ENCODE measurements at regions not wholly inside any gene's neighbourhood (a gene's known extent, or its start where the extent isn't known, plus 50 kb on each side); places are given as distances from the start of the nearest gene placed in this dataset.
"Not testable (repeated sequence)": the region's sequence is repeated elsewhere in the genome, so short reads cannot be mapped to it uniquely, and the experiment has no call there.

DNA sequence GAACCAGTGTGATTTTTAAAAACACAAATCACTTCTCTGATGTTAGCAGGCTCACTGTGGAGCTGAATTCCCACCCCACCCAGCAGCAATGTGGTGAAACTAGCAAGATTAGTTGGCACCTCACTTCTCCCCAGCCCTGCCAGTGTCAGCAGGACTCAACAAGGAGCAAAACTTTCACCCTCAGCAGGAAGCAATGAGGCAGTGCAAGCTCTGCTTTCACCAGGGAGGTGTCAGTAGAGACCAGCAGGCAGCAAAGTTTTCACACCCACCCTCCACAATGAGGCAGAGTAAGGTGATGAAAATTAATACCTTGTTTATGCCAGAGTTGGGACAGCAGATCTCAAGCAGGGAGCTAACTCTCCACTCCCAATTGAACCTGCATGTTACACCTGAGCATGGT, 565.0 kb downstream of the CETN3 start:
- no peak for TF ChIP-seq JUND (IDR thresholded peaks at IDR 0.05; ENCODE audit: low read depth)
- peak in 1 of 2 experiments; percentile 15 for DNase-seq (ENCODE audit: low read depth in 1 of 2, low spot score in 1 of 2)
- in situ Hi-C loops (cut with HindIII; ENCODE audit: low pct_unique_long_range_greater_than_20kb, low sequenced_read_pairs): no loop called here

DNA sequence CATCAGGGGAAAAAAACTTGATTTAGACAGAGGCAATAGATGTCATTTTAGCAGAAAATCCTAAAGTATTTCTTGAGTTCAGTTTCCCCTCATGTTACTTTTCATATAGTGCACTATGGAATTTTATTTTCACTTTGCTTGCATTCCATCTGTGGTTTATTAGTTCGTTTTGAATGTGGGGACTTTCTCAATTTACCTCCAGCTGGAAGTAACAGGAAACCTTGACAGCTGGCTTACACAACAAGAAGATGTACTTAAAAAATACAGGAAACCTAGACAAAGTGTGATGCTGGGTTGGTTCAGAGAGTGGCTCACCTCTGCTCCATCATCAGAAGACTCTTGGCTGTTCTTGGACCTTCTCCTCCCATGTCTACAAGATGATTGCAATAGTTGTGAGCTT, 567.0 kb downstream of the CETN3 start:
- no peak for TF ChIP-seq JUND (IDR thresholded peaks at IDR 0.05; ENCODE audit: low read depth)

DNA sequence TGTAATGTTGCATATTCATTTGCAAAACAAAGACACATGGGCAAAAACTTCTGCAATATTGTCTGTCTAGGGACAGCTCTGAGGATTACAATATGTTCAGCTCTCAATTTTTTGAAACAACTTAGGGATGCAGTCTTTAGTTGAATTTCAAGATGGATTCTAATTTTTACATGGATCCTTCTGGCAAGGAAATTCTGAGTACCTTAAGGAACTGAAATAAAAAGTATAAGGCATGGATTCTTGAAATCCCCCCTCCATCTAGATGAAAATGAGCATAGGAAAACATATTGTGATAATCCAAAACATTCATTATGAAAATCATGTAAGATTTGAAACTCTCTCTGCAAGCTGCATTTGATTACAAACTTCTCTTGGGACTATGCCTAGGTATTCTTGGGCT, 568.6 kb downstream of the CETN3 start:
- TF ChIP-seq JUND (IDR thresholded peaks at IDR 0.05; ENCODE audit: low read depth): no peak
- in situ Hi-C loops (cut with HindIII; ENCODE audit: low pct_unique_long_range_greater_than_20kb, low sequenced_read_pairs): no loop called here
- DNase-seq (ENCODE audit: low read depth in 1 of 2, low spot score in 1 of 2): no peak

More for the DNA sequence above, 567.0 kb downstream of the CETN3 start:
- no peak for DNase-seq (ENCODE audit: low read depth in 1 of 2, low spot score in 1 of 2)
- in situ Hi-C loops (cut with HindIII; ENCODE audit: low pct_unique_long_range_greater_than_20kb, low sequenced_read_pairs): no loop called here

DNA sequence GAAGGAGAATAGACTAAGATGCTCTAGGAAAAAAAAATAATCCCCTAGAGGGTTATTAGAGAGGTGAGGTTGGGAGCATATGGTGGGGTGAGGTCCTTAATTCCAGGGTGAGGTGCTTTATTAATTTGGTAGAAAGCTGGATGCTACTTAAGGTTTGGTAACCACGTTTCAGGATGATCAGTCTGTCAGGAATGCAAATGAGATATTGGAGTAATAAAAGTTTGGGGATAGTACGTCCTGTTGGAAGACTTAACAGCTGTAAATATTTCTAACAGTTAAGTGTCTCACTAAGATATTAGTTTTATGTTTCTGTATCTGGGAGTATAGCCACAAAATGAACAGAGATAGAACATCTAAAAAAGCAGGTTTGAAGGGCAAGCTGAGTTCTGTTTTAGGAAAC, 578.9 kb downstream of the CETN3 start:
- in situ Hi-C loops (cut with HindIII; ENCODE audit: low pct_unique_long_range_greater_than_20kb, low sequenced_read_pairs): no loop called here
- DNase-seq (ENCODE audit: low read depth in 1 of 2, low spot score in 1 of 2): no peak

DNA sequence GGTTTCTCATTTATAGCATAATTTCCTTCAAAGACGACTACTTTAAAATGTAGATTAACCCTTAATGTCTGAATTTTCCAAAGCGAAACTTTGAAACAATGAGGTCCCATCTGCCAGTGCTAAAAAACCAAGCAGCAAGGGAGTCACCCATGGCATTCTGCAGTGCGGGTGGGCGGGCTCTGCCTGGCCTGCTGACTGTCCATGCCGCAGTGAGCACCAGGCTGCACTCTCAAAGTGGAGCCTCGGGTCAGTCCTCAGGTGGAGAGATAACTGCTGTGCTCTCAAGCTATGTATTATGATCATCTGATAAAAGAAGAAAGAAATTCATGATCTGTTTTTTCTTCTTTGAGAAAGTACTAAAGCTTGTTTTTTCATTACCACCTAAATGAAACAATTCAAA, 581.6 kb downstream of the CETN3 start:
- in situ Hi-C loops (cut with HindIII; ENCODE audit: low pct_unique_long_range_greater_than_20kb, low sequenced_read_pairs): no loop called here
- no peak for TF ChIP-seq JUND (IDR thresholded peaks at IDR 0.05; ENCODE audit: low read depth)
- no peak for DNase-seq (ENCODE audit: low read depth in 1 of 2, low spot score in 1 of 2)

More for the DNA sequence above, 578.9 kb downstream of the CETN3 start:
- TF ChIP-seq JUND (IDR thresholded peaks at IDR 0.05; ENCODE audit: low read depth): no peak

DNA sequence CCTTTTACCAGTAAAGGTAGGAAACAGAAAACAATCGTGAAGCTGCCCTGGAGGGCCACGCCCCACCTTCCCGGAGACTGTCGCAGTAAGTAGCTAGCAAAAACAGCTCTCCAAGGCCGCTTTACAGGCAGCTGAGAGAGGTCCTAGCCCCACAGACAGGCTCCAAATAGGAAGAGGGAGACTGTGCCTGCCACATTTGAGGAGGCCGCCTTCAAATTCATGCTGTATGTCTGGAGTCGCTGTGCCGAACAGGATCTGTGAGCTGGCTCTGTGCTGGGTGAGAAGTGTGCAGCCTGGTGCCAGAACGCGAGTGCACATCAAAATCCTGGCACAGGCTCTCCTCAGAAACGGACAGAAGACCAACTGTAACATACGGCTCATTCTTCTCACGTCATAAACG, 582.2 kb downstream of the CETN3 start:
- in situ Hi-C loops (cut with HindIII; ENCODE audit: low pct_unique_long_range_greater_than_20kb, low sequenced_read_pairs): no loop called here
- no peak for TF ChIP-seq JUND (IDR thresholded peaks at IDR 0.05; ENCODE audit: low read depth)

DNA sequence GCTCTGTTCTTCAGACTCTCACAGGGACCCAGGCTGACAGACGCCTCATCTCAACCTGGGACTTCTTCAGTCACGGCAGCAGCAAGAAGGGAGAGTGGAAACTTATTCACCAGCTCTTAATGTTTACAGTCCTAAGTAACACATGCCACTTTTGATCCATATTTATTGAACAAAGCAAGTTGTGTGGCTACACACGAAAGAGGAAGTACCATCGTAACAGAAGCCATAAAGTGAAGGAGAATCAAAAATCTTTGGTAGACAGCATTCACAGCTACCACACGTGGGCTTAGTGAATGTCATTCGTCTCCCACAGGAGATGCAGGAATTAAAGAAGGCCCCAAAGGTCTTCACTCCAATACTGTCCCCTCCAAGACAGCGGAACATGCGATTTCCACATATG, 582.6 kb downstream of the CETN3 start:
- in situ Hi-C loops (cut with HindIII; ENCODE audit: low pct_unique_long_range_greater_than_20kb, low sequenced_read_pairs): no loop called here
- no peak for TF ChIP-seq JUND (IDR thresholded peaks at IDR 0.05; ENCODE audit: low read depth)
- DNase-seq (ENCODE audit: low read depth in 1 of 2, low spot score in 1 of 2): no peak

More for the DNA sequence above, 582.2 kb downstream of the CETN3 start:
- DNase-seq (ENCODE audit: low read depth in 1 of 2, low spot score in 1 of 2): peak in 1 of 2 experiments; percentile 11

DNA sequence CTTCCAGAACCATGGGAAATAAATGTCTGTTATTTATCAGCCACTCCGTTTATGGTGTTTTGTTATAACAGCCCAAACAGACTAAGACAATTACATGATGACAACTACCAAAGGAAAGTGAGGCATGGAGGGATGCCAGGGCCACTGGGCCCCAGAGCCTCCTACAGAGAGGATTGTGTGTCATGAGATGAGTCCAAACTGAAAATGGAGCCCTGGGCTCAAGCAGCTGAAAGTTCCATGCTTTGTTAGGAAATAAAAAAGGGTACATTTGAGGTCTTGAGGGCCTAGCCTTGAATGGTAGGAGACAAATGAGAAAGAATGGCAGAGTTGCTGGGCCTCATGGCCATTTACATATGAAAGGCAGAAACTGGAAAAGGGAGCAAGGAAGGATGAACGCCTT, 586.5 kb downstream of the CETN3 start:
- no peak for DNase-seq (ENCODE audit: low read depth in 1 of 2, low spot score in 1 of 2)
- TF ChIP-seq JUND (IDR thresholded peaks at IDR 0.05; ENCODE audit: low read depth): no peak
- in situ Hi-C loops (cut with HindIII; ENCODE audit: low pct_unique_long_range_greater_than_20kb, low sequenced_read_pairs): no loop called here

DNA sequence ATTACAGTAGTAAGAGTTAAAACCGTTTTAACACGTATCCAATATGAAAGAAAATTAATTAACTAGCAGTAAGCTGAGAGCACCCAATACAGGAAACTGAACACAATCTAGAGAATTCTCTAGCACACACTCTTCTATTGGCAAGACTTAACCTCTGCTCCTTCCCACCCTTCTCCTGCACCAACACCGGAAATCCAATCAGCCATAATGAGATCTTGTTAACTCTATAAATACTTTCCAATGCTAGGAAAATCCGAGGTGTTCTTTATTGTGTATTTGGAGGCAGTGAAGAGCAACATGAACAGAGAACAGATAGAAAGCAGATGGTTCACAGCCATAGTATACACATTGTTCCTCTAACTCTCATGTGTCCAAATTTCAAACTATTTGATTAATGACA, 591.7 kb downstream of the CETN3 start:
- in situ Hi-C loops (cut with HindIII; ENCODE audit: low pct_unique_long_range_greater_than_20kb, low sequenced_read_pairs): no loop called here
- TF ChIP-seq JUND (IDR thresholded peaks at IDR 0.05; ENCODE audit: low read depth): no peak
- no peak for DNase-seq (ENCODE audit: low read depth in 1 of 2, low spot score in 1 of 2)

DNA sequence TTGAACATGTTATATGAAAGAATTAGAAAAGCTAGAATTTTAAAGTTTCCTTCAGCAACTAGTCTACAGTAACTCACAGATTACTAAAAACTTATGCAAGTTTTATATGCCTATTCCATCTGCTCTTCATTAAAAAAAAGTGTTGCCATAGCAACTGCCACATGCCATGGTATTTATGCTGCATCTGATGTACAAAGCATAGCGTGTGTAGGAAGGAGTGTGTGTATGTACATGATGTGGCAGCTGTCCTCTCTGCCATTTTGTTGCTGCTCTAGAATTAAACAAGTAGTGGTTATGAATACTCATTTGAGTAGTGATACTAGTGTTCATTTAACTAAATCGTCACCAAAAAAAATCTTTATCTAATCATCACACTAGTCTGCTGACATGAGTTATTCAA, 593.5 kb downstream of the CETN3 start:
- no peak for TF ChIP-seq JUND (IDR thresholded peaks at IDR 0.05; ENCODE audit: low read depth)
- no peak for DNase-seq (ENCODE audit: low read depth in 1 of 2, low spot score in 1 of 2)
- in situ Hi-C loops (cut with HindIII; ENCODE audit: low pct_unique_long_range_greater_than_20kb, low sequenced_read_pairs): no loop called here

DNA sequence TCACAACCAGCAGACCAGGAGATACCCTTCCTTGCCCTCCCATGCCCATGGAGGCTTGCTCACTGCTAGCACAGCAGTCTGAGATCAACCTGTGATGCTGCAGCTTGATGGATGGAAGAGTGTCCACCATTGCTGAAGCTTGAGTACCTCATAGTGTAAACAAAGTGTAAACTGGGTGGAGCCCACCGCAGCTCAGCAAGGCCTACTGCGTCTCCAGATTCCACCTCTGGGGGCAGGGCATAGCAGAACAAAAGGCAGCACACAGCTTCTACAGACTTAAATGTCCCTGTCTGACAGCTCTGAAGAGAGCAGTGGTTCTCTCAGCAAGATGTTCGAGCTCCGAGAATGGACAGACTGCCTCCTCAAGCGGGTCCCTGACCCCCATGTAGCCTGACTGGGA, 608.8 kb downstream of the CETN3 start:
- in situ Hi-C loops (cut with HindIII; ENCODE audit: low pct_unique_long_range_greater_than_20kb, low sequenced_read_pairs): not testable (repeated sequence)
- peak in 1 of 2 experiments; percentile 8 for DNase-seq (ENCODE audit: low read depth in 1 of 2, low spot score in 1 of 2)

DNA sequence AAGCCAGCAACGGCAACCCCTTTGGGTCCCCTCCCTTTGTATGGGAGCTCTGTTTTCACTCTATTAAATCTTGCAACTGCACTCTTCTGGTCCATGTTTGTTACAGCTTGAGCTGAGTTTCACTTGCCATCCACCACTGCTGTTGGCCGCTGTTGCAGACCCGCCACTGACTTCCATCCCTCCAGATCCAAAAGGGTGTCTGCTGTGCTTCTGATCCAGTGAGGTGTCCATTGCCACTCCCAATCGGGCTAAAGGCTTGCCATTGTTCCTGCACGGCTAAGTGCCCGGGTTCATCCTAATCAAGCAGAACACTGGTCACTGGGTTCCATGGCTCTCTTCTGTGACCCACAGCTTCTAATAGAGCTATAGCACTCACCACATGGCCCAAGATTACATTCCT, 615.1 kb downstream of the CETN3 start:
- DNase-seq (ENCODE audit: low read depth in 1 of 2, low spot score in 1 of 2); in situ Hi-C loops (cut with HindIII; ENCODE audit: low pct_unique_long_range_greater_than_20kb, low sequenced_read_pairs): not testable (repeated sequence)

DNA sequence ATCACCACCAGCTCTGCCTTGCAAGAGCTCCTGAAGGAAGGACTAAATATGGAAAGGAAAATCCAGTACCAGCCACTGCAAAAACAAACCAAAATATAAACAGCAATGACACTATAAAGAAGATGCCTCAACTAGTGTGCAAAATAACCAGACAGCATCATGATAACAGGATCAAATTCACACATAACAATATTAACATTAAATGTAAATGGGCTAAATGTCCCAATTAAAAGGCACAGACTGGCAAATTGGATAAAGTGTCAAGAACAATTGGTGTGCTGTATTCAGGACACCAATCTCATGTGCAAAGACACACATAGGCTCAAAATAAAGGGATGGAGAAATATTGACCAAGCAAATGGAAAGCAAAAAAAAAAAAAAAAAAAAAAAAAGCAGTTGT, 629.8 kb downstream of the CETN3 start:
- DNase-seq (ENCODE audit: low read depth in 1 of 2, low spot score in 1 of 2); in situ Hi-C loops (cut with HindIII; ENCODE audit: low pct_unique_long_range_greater_than_20kb, low sequenced_read_pairs): not testable (repeated sequence)

DNA sequence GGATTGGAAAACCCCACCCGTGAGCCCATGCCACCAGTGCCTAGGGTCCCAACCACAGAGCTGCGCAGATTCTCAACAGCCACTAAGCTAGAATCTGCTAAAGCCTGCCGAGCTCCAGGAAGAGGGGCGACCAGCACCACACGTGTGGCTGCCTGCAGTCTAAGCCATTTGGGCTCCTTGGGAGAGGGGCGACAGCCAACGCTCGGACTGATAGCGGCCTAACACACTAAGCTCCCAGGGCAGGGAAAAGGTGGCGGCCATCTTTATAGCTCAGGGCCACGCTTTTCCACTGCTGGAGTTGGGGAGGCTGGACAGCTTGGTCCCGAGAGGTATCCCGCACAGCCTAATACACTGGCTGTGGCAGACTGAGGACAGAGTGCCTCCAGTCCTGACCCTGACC, 631.8 kb downstream of the CETN3 start:
- in situ Hi-C loops (cut with HindIII; ENCODE audit: low pct_unique_long_range_greater_than_20kb, low sequenced_read_pairs): no loop called here
- TF ChIP-seq JUND (IDR thresholded peaks at IDR 0.05; ENCODE audit: low read depth): no peak

DNA sequence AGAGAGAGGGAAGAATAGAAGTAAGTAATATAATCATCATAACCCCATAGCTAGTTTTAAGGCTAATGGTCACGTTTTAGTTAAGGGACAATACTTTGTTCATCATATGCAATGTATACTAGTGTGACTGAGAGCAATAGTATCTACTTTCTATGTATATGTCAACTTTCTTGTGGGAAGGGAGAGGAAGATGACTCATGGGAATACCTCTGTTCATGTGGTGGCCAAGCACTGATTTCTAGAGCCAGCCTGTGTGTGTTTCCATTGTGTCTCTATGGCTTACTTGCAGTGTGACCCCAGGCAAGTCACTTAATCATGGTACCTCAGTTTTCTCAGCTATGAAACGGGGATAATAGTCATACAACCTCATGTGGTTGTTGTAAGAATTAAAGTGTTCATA, 639.6 kb downstream of the CETN3 start:
- DNase-seq (ENCODE audit: low read depth in 1 of 2, low spot score in 1 of 2): no peak
- no peak for TF ChIP-seq JUND (IDR thresholded peaks at IDR 0.05; ENCODE audit: low read depth)
- in situ Hi-C loops (cut with HindIII; ENCODE audit: low pct_unique_long_range_greater_than_20kb, low sequenced_read_pairs): no loop called here

More for the DNA sequence above, 631.8 kb downstream of the CETN3 start:
- DNase-seq (ENCODE audit: low read depth in 1 of 2, low spot score in 1 of 2): no peak

All from T47D (cell line).